ENCODE measurements at regions not wholly inside any gene's neighbourhood (a gene's known extent, or its start where the extent isn't known, plus 50 kb on each side); places are given as distances from the start of the nearest gene placed in this dataset.

- TF ChIP-seq CTCF (IDR thresholded peaks at IDR 0.05) (no peak), EP300 (IDR thresholded peaks at IDR 0.05) (no peak)
Measured at GRCh38 chr4:60611762-60612496, 588.2 kb upstream of the ADGRL3 start.
